HG02981 (cell line): ENCODE measurements at regions not wholly inside any gene's neighbourhood (a gene's known extent, or its start where the extent isn't known, plus 50 kb on each side); places are given as distances from the start of the nearest gene placed in this dataset.
"Not testable (repeated sequence)": the region's sequence is repeated elsewhere in the genome, so short reads cannot be mapped to it uniquely, and the experiment has no call there.

Source experiments
- ATAC-seq: cut with Tn5 transposase; IDR thresholded peaks from one replicate; pipeline ENCODE4 v1.9.1; 2021; ENCODE audit warnings: mild to moderate bottlenecking, moderate library complexity; ENCODE audit not compliant: unreplicated experiment

GRCh38 chr2:49343638-49344037 lies 189.3 kb upstream of the FSHR start:
- ATAC-seq: no peak

DNA sequence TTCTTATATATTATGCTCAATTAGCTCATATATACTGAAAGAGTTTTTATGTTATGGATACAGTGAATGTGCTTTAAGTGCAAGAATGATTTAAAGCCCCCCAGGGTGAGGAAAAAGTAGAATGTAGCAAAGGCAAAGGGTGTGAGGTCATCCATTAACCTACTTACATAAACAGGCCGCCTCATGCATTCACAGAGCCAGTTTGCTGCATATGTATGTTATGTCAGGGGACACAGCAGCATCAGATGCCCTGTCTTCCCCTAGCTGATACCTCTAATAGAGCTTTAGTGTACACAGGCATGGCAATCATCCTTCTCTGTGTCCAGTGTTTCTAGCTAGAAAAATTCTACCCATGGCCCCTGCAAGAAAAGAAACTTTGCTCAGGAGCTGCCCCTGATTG lies 187.8 kb upstream of the FSHR start:
- no peak for ATAC-seq

GRCh38 chr2:49335546-49335945 lies 181.2 kb upstream of the FSHR start:
- no peak for ATAC-seq

GRCh38 chr2:49332415-49332814 lies 178.1 kb upstream of the FSHR start:
- no peak for ATAC-seq

- ATAC-seq: no peak
Measured at GRCh38 chr2:49318531-49318930, 164.2 kb upstream of the FSHR start.

DNA sequence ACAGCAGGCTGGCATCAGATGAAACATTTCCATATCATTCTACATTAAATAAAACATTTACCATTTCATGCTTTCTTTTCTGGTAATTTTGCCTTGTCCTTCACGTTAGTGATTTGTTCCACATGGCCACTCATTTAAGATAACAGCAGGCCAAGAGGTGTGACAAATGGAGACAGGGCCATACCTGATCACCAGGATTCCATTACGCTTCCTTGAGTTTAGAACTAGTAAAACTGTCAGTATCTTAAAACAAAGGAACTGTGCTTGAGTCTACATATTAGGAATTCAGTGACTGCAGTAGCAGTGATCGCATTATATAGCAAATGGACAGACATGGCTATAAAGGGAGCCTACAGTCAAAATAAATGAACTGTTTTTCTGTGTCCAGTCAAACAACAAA lies 155.1 kb upstream of the FSHR start:
- no peak for ATAC-seq

DNA sequence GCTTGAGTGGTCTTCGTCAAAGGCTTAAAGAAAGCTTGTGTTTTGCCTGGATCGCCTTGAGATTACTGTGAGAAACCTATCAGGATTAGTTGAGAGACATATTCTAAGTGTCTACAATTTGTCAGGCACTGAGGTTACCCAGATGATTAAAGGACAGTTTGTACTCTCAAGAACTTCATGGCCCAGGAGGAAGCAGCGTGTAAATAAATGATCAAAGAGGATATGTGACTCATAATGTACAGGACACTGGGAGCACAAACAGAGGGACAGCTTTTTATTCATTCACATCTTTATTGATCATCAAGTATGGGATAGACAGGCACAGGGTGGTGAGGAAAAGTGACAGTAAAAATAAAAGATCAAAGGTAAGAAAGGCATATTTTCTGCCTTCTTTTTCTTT lies 152.6 kb upstream of the FSHR start:
- ATAC-seq: no peak

GRCh38 chr2:49298693-49299092 lies 144.4 kb upstream of the FSHR start:
- ATAC-seq: not testable (repeated sequence)

DNA sequence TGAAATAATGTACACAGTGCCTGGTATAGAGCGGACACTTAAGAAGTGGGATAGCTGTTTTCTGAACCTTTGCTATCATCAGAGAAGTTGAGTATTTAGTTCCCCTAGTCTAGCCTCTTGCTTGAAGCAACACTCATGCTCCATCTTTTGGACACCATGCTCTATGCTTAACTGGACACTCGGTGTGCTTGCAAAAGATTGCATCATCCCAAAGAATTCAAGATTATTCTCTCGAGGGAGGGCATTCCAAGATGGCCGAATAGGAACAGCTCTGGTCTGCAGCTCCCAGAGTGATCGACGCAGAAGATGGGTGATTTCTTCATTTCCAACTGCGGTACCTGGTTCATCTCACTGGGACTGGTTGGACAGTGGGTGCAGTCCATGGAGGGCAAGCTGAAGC lies 143.9 kb upstream of the FSHR start:
- no peak for ATAC-seq

GRCh38 chr2:49296107-49296867 lies 142.0 kb upstream of the FSHR start:
- no peak for ATAC-seq

- no peak for ATAC-seq
Measured at GRCh38 chr2:49294225-49294624, 139.9 kb upstream of the FSHR start.

- no peak for ATAC-seq
Measured at GRCh38 chr2:49291619-49292018, 137.3 kb upstream of the FSHR start.

DNA sequence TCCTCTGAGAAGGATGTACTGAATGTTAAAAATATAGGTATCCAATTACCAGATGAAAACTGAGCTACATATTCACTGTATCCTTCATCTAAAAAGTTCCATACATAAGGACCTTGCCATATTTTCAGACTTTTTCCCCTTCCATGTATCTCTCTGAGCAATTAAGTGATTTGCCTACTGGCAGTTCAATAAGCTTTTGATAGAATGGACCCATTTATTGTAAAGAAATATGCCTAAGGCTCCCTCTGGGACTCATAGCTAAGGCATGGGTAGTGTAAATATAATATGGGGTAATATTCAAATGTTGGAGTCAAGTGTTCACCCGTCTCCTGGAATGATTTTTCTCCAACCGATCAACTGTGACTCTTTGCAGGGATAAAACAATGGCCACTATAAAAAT lies 135.4 kb upstream of the FSHR start:
- ATAC-seq: no peak

- ATAC-seq: no peak
Measured at GRCh38 chr2:49288902-49289700, 134.8 kb upstream of the FSHR start.

DNA sequence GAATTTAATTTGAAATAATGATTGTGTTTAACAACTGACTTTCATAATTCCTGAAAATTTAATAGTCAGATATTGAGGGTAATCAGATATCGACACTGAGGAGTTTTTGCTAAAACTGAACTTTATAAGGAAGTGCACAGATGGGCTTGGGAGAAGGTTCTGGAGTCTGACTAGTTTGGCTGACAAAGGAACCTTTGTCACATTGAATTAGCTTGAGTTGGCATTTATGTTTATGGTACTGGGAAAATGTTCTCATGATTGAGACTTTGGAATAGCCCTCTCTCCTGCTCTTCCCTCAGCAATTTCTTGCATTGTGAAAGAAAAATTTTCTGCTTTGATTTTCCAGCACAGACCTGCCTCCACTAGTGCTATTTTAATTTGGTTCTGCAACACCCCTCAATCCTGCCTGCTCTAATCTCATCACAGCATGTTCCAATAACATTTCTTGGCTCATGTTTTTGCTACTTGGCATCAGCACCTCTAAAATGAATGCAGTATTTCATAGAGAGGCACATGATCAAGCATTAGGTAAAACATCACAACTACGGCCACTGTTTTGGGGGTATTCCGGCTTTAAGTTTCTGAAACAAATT lies 133.9 kb upstream of the FSHR start:
- ATAC-seq: no peak

- no peak for ATAC-seq
Measured at GRCh38 chr2:49286726-49287125, 132.4 kb upstream of the FSHR start.

DNA sequence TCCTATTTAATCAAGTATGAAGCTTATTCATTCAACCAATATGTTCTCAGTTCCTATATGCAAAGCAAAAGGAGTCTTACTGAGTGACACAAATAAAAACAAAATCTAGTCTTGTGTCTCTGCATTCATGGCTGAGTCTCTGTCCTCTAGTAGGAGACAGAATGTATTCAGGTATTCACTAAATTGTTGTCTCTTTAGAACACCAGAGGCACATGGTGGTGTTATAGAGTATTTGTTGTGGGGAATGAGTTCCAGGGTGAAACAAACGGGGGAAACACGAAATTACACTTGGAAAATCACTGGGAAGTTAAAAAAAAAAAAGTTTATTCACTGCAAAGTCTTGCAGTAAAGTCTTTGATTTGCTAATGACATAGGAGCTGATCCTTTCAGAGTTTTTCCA lies 131.7 kb upstream of the FSHR start:
- ATAC-seq: no peak

- no peak for ATAC-seq
Measured at GRCh38 chr2:49278561-49278960, 124.2 kb upstream of the FSHR start.

DNA sequence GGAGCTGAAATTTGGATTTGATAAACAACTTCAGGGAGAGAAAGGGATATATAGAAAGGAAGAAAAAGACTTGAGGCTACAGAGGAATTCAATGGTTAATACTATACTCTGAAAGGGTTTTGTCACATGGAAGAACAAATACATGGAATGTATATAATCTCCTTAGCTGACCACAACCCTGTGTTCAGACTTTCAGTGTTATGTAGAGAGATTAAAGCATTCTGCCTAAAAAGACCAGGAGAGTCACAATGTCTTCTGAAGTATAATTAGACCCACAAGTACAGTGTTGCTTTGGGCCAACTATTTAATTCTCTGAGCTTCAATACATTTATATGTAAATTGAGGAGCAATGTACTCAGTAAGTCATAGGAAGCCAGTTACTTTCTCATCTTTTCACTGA lies 123.8 kb upstream of the FSHR start:
- no peak for ATAC-seq

- no peak for ATAC-seq
Measured at GRCh38 chr2:49271060-49271606, 116.8 kb upstream of the FSHR start.

- no peak for ATAC-seq
Measured at GRCh38 chr2:49270091-49270490, 115.8 kb upstream of the FSHR start.

DNA sequence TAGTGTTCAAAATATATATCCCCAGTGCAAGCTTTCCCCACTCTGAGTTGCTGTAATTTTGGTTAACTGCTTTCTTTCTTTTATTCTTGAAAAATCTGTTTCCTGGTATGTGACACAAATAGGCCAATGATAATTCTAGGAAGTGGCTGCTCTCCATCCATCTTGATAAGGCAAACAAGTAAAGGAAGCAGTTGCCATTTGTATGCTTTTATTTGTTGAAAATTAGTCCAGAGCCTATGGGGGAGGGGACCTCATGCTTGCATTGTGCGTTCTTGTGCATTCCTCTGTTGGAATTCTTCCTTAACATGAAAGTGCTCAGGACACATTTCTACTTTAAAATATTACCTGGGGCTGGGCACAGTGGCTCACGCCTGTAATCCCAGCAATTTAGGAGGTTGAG lies 111.2 kb upstream of the FSHR start:
- no peak for ATAC-seq
